ENCODE measurements at regions not wholly inside any gene's neighbourhood (a gene's known extent, or its start where the extent isn't known, plus 50 kb on each side); places are given as distances from the start of the nearest gene placed in this dataset.

DNA sequence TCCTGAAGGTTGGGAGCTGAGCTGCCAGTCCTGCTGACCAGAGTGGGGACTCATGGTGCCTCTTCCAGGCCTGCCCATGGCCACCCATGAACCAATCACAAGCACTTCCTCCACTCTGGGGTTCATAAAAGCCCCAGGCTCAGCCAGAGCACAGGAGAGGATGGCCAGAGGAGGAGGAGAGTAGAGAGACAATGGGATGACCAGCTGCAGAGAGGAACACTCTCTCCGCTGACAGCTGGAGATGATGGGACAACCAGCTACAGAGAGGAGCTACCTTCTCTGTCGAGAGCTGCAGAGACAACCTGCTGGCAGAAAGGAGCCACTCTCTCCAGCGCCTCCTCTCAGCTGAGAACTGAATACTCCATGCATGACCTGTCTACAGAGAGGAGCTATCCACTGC, 886.1 kb downstream of the BCL11B start:
- no peak overlapping the region for H3K27ac Mint-ChIP-seq
- H3K4me3 Mint-ChIP-seq = no peak overlapping the region
- no peaks in the 10 kb centered on the region for H3K4me1 Mint-ChIP-seq (ENCODE audit: low read depth)
- H3K36me3 Mint-ChIP-seq (ENCODE audit: low read depth) = peaks cover 2% of the 10 kb centered on the region
- peaks cover 12% of the 10 kb centered on the region for H3K9me3 Mint-ChIP-seq
- H3K27me3 Mint-ChIP-seq (ENCODE audit: low read depth) = peaks cover 12% of the 10 kb centered on the region

DNA sequence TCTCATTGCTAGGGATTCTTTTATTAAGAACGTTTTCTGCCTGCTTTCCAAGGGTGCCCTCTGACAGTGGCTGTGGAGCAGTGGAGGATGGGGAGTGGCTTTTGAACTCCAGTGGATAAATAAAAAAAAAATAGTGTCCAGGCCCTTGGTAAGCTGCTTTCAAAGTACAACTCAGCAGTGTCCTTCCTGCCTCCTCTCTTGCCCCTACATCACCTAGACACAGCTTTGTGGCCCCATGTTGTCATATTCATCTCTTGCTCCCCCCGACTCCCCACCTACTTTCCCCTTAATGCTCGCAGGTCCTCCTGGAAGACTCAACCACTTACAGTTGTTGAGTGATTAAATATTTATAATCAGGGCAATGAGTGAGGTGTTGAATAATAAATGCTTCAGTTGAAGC, 880.9 kb downstream of the BCL11B start:
- Mint-ChIP-seq H3K9me3 (peaks cover 5% of the 10 kb centered on the region), H3K27me3 (ENCODE audit: low read depth) (peaks cover 5% of the 10 kb centered on the region), H3K36me3 (ENCODE audit: low read depth) (no peaks in the 10 kb centered on the region), H3K4me3 (no peak overlapping the region), H3K4me1 (ENCODE audit: low read depth) (no peaks in the 10 kb centered on the region), H3K27ac (no peak overlapping the region)

DNA sequence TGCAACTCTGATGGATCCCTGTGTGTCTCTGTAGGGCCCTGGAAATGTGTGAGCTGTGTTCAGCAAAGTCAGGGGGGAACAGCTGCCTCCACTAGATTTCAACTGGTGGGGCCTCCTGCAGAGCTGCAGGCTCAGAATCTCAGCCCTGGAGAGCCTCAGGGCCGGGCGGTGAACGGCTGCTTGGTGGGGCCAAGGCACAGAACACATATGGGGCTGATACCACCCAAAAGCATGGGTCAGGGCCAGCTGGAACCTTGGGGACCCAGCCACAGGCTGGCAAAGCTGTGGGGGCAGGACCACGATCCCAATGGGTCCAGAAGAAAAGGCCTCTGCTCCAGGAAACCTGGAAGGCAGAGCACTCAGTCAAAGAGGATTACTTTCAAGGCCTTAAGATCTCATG, 878.5 kb downstream of the BCL11B start:
- peaks cover 5% of the 10 kb centered on the region for H3K27me3 Mint-ChIP-seq (ENCODE audit: low read depth)
- H3K36me3 Mint-ChIP-seq (ENCODE audit: low read depth) = no peaks in the 10 kb centered on the region
- H3K9me3 Mint-ChIP-seq = peaks cover 5% of the 10 kb centered on the region
- no peak overlapping the region for H3K27ac Mint-ChIP-seq
- no peaks in the 10 kb centered on the region for H3K4me1 Mint-ChIP-seq (ENCODE audit: low read depth)
- no peak overlapping the region for H3K4me3 Mint-ChIP-seq

DNA sequence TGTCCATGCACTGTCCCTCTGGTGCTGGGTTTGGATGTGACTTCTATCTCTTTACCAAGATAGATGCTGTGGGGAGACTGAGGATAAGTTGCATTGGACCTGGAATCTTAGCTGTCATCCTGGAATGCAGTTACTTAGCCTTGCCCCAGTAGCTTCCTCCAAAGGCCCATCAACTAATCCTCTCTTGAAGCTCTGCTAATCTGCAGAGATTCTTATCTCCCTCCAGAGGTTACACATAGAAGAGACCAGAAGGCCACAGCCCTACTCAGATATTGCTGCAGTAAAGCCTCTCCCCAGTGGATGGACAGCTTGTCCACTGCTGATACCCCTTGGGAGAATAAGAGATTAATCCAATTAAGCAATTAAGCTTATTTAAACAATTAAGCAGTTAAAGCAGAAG, 867.2 kb downstream of the BCL11B start:
- Mint-ChIP-seq H3K27me3 (ENCODE audit: low read depth) (no peaks in the 10 kb centered on the region), H3K4me3 (no peak overlapping the region), H3K27ac (no peak overlapping the region), H3K36me3 (ENCODE audit: low read depth) (no peaks in the 10 kb centered on the region), H3K9me3 (no peaks in the 10 kb centered on the region), H3K4me1 (ENCODE audit: low read depth) (peaks cover 6% of the 10 kb centered on the region)

DNA sequence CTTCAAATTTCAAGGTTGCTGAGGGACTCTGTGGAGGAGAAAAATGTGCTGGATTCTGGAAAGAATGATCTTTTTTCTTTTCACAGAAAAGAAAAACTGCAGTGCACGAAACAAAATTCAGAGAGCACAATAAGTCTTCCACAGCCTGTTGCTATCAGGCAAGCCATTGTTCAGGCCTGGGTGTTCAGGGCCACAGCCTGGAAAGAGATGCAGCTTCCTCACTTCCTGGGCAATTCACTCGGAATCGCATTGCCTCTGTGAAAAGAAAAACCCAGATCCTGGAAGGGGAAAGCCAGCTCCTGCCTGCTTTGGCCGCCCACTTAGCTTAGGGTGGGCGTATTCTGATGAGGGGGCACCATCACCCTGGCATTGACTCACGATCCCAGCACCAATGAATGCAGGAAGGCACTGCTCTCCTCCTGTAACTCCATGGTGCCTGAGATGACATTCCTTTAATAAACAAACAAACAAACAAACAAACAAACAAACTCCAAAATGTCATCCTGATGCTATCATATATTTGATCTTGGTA, 863.9 kb downstream of the BCL11B start:
- Mint-ChIP-seq H3K9me3 (no peaks in the 10 kb centered on the region), H3K27me3 (ENCODE audit: low read depth) (no peaks in the 10 kb centered on the region), H3K36me3 (ENCODE audit: low read depth) (no peaks in the 10 kb centered on the region), H3K4me1 (ENCODE audit: low read depth) (peaks cover 11% of the 10 kb centered on the region), H3K27ac (no peak overlapping the region), H3K4me3 (no peak overlapping the region)

DNA sequence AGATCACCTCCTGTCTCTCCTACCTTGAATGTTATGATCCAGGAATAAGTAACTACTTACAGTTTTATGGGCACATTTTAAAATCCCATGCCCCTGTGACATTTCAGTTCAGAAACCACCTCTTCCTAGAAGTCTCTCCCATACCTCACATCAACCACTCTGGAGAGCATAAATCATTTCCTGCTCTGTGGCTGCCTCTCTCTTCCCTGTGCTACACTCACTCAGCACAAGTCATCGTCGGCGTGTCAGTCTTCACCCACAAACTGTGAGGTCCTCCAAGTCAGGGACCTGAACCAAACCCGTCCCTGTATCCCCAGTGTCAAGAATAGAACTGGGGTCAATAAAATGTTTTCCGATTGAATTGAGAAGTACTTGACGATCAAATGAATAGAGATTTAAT, 863.3 kb downstream of the BCL11B start:
- H3K9me3 Mint-ChIP-seq = no peaks in the 10 kb centered on the region
- H3K4me1 Mint-ChIP-seq (ENCODE audit: low read depth) = peaks cover 11% of the 10 kb centered on the region
- no peak overlapping the region for H3K27ac Mint-ChIP-seq
- H3K36me3 Mint-ChIP-seq (ENCODE audit: low read depth) = no peaks in the 10 kb centered on the region
- H3K4me3 Mint-ChIP-seq = no peak overlapping the region
- no peaks in the 10 kb centered on the region for H3K27me3 Mint-ChIP-seq (ENCODE audit: low read depth)

DNA sequence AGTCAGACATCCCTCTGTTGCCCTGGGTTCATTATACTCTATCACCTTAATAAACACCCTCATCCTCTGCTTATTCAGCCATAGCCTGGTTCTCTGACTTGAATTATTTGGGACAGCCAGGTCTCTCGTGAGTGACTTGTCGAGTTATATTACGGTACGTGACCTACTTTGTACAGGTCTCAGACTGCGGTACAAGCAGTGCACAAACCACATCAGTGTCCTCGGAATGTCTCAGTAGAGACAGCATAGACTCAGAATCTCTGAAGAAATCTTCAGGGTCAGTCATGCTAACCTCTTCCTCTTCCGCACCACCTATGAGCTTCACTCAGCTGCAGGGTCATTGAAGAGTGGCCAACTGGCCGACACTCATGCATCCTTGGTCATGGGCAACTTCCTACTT, 860.8 kb downstream of the BCL11B start:
- no peaks in the 10 kb centered on the region for H3K9me3 Mint-ChIP-seq

DNA sequence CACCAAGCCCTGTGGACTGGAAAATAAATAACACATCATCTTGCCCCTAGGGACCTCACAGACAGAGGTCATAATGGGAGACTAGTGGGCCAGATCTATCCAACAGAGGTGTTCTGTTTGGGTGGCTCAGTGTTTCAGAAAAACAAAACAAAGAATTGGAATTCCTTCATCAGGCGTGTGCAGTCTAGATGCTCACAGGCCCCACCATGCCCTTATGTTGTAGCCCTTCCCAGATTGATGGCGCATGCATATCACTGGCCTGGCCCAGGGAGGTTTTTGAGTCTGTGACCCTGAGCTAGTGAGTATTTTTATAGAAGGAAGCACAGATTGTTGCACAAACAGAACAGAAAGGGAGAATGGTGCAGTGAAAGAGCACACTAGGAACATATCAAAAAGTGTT, 859.6 kb downstream of the BCL11B start:
- H3K4me3 Mint-ChIP-seq = no peak overlapping the region
- no peak overlapping the region for H3K27ac Mint-ChIP-seq
- H3K4me1 Mint-ChIP-seq (ENCODE audit: low read depth) = peaks cover 11% of the 10 kb centered on the region
- H3K9me3 Mint-ChIP-seq = no peaks in the 10 kb centered on the region
- H3K27me3 Mint-ChIP-seq (ENCODE audit: low read depth) = no peaks in the 10 kb centered on the region
- no peaks in the 10 kb centered on the region for H3K36me3 Mint-ChIP-seq (ENCODE audit: low read depth)

More for the DNA sequence above, 860.8 kb downstream of the BCL11B start:
- peaks cover 11% of the 10 kb centered on the region for H3K4me1 Mint-ChIP-seq (ENCODE audit: low read depth)
- no peak overlapping the region for H3K4me3 Mint-ChIP-seq
- no peaks in the 10 kb centered on the region for H3K36me3 Mint-ChIP-seq (ENCODE audit: low read depth)
- no peaks in the 10 kb centered on the region for H3K27me3 Mint-ChIP-seq (ENCODE audit: low read depth)
- no peak overlapping the region for H3K27ac Mint-ChIP-seq

DNA sequence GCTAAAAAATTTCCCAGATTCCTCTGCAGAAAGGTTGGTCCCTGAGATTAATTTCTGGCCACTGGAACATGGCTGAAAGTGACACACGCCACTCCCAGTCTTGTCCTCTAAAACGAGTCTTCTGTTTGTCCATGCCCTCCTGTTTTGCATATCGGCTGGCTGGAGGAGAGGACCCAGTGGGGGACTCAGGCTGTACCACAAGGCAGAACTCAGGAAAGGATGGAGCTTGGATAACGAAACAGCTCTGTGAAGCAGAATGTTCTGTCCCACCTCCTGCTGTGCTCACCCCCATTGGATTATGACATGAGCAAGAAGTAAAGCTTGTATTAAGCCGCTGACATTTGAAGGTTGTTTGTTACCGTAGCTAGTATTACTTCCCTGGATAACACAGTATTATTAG, 856.2 kb downstream of the BCL11B start:
- peaks cover 3% of the 10 kb centered on the region for H3K4me1 Mint-ChIP-seq (ENCODE audit: low read depth)

DNA sequence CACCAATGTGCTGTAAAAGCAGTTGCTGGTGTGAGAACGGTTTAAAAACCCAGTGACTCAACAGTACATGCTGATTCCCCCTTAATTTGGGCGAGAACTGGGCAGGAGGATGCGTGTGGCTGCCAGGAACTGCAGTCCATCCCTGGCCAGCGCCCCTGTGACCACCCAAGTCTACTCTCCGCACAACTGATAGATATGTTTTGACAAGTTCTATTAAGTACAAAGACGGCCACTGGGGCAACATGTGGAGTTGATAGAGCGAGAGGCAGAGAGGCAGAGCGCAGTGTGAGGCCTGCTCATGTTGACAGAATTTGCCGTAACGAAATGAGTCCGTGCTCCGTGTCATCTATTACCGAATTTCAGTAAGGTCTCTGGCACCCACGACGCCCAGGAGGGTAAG, 855.0 kb downstream of the BCL11B start:
- Mint-ChIP-seq H3K27me3 (ENCODE audit: low read depth) (no peaks in the 10 kb centered on the region), H3K4me3 (no peak overlapping the region), H3K36me3 (ENCODE audit: low read depth) (peaks cover 2% of the 10 kb centered on the region), H3K4me1 (ENCODE audit: low read depth) (peaks cover 3% of the 10 kb centered on the region), H3K27ac (no peak overlapping the region), H3K9me3 (no peaks in the 10 kb centered on the region)

More for the DNA sequence above, 856.2 kb downstream of the BCL11B start:
- Mint-ChIP-seq H3K9me3 (no peaks in the 10 kb centered on the region), H3K4me3 (no peak overlapping the region), H3K36me3 (ENCODE audit: low read depth) (peaks cover 2% of the 10 kb centered on the region), H3K27ac (no peak overlapping the region), H3K27me3 (ENCODE audit: low read depth) (no peaks in the 10 kb centered on the region)

DNA sequence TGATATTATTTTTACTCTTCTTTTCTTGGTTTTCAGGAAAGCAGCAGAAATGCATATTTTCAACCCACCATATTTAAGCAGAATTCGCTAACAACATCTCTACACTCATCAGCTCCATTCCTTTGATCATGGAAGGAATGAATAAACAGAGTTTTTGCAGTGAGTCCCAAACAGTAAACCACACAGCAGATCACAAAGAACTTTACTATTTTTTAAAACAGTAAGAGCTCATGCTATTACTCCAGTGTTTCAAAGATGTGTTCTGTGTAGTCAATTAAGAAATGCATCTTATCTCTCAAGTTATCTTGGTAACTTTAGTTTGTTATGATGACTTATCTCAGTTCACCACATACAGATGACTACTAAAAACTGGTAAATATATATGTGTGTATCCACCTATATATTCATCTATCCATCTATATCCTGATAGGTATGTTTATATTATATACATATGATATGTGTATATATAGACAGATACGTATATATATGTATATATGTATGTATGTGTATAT, 843.5 kb downstream of the BCL11B start:
- H3K27ac Mint-ChIP-seq = no peak overlapping the region
- no peaks in the 10 kb centered on the region for H3K9me3 Mint-ChIP-seq
- H3K27me3 Mint-ChIP-seq (ENCODE audit: low read depth) = peaks cover 5% of the 10 kb centered on the region
- H3K36me3 Mint-ChIP-seq (ENCODE audit: low read depth) = no peaks in the 10 kb centered on the region
- H3K4me1 Mint-ChIP-seq (ENCODE audit: low read depth) = peaks cover 18% of the 10 kb centered on the region
- H3K4me3 Mint-ChIP-seq = no peak overlapping the region

DNA sequence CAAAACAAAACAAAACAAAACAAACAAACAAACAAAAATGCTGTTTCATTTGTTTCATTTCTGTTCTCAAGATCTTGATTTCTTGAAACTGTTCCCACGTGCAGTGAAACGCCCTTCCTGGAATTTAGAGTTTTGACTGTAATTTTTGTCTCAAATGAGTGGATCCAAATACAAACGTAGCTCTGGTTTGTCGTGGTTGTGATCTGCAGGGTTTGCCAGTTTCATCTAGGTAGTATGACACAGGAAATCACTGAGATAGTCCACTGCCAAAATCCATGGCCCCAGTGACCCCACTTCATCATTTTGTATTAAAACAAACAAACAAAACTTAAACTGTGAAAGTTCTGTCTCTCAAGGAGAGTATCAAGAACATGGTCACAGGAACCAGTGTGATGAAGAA, 838.6 kb downstream of the BCL11B start:
- peaks cover 18% of the 10 kb centered on the region for H3K9me3 Mint-ChIP-seq
- H3K4me3 Mint-ChIP-seq = peak overlapping the region; percentile 27
- peaks cover 25% of the 10 kb centered on the region for H3K4me1 Mint-ChIP-seq (ENCODE audit: low read depth)
- no peaks in the 10 kb centered on the region for H3K27me3 Mint-ChIP-seq (ENCODE audit: low read depth)
- no peaks in the 10 kb centered on the region for H3K36me3 Mint-ChIP-seq (ENCODE audit: low read depth)
- peak overlapping the region; percentile 45 for H3K27ac Mint-ChIP-seq

DNA sequence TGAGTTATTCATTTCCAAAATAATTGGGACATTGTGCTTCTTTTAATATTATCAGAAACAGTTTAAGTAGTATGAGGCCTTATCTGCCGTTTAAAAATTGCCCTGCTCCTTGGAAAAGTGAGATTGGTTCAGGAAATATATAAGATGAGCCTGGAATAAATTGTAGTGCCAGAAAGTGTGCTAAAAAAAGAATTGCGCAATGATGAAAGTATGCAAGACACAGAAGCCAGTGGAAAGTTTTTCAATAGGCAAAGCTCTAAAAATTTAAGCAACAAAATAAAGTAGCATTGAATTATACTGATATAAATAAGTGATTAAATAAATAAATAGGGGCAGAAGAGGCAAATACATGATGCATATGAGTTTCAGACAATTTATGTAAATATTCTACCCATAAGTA, 834.9 kb downstream of the BCL11B start:
- H3K9me3 Mint-ChIP-seq = peaks cover 18% of the 10 kb centered on the region
- no peak overlapping the region for H3K27ac Mint-ChIP-seq
- no peak overlapping the region for H3K4me3 Mint-ChIP-seq

DNA sequence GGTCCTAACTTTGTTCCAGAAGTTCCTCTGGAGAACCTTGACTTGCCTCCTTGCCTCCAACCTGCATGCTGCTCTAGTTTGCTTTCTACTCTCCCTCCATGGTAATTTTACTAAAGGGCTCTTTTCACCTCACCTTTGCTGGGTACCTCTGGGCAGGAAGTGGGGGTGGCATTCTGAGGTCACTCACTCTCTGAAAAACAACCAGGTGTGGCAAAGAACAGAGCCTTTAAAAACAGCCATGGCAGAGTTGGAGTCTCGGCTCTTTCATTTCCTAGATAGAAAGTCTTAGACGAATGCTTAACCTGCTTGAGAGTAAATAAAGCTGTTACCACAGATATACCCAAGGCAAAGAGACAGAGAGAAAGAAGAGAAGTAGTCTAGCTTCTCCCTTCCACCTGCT, 827.9 kb downstream of the BCL11B start:
- H3K36me3 Mint-ChIP-seq (ENCODE audit: low read depth) = no peaks in the 10 kb centered on the region
- peak overlapping the region; percentile 55 for H3K27ac Mint-ChIP-seq
- peaks cover 7% of the 10 kb centered on the region for H3K4me1 Mint-ChIP-seq (ENCODE audit: low read depth)
- H3K27me3 Mint-ChIP-seq (ENCODE audit: low read depth) = no peaks in the 10 kb centered on the region
- peaks cover 4% of the 10 kb centered on the region for H3K9me3 Mint-ChIP-seq
- H3K4me3 Mint-ChIP-seq = peak overlapping the region; percentile 15

More for the DNA sequence above, 834.9 kb downstream of the BCL11B start:
- no peaks in the 10 kb centered on the region for H3K27me3 Mint-ChIP-seq (ENCODE audit: low read depth)
- H3K36me3 Mint-ChIP-seq (ENCODE audit: low read depth) = no peaks in the 10 kb centered on the region
- H3K4me1 Mint-ChIP-seq (ENCODE audit: low read depth) = peaks cover 20% of the 10 kb centered on the region

DNA sequence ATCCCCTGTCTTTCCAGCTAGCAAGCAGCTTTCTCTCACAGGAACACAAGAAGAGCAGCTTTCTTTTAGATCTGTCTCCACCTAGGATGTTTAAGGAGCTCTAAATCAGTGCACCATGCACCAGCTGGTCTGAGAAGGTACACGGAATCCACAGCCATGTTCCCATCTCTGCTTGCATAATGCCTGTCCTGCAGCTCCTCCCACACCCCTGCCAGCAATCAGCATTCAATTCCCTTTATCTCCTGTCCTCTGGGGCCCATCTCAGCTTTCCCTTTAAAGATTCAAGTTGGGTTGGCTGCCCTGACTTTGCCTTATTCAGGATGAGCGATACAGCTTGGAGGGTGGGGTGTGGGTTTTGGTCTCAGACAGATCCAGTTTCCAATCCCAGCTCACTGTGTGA, 826.3 kb downstream of the BCL11B start:
- no peak overlapping the region for H3K4me3 Mint-ChIP-seq

DNA sequence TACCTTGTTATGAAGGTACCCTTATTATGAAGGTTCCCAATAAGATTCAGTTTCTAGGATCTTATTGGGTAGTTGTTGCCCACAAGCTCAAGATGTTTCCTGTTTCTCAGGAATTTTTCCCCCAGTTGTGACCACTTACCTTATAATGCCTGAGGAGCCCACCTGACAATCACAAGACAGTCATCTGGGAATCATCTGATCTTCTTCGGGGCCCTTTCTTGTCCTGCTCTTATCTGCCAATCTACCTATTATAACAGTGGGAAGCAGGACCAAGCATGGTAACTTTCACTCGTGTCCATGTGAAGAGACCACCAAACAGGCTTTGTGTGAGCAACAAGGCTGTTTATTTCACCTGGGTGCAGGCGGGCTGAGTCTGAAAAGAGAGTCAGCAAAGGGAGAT, 825.5 kb downstream of the BCL11B start:
- H3K9me3 Mint-ChIP-seq = peaks cover 4% of the 10 kb centered on the region
- no peaks in the 10 kb centered on the region for H3K27me3 Mint-ChIP-seq (ENCODE audit: low read depth)
- no peaks in the 10 kb centered on the region for H3K36me3 Mint-ChIP-seq (ENCODE audit: low read depth)
- H3K4me3 Mint-ChIP-seq = no peak overlapping the region
- no peak overlapping the region for H3K27ac Mint-ChIP-seq
- peaks cover 7% of the 10 kb centered on the region for H3K4me1 Mint-ChIP-seq (ENCODE audit: low read depth)

More for the DNA sequence above, 826.3 kb downstream of the BCL11B start:
- Mint-ChIP-seq H3K27me3 (ENCODE audit: low read depth) (no peaks in the 10 kb centered on the region), H3K27ac (no peak overlapping the region), H3K36me3 (ENCODE audit: low read depth) (no peaks in the 10 kb centered on the region), H3K9me3 (peaks cover 4% of the 10 kb centered on the region), H3K4me1 (ENCODE audit: low read depth) (peaks cover 7% of the 10 kb centered on the region)

All from T-helper 1 cell treated with Interleukin-12 subunit alpha and Interleukin-12 subunit beta and Interleukin-4 antibody, amounts not matched to agents 30 μg/mL and 1 μg/mL, for 36 hours (primary cell).